ENCODE measurements at regions not wholly inside any gene's neighbourhood (a gene's known extent, or its start where the extent isn't known, plus 50 kb on each side); places are given as distances from the start of the nearest gene placed in this dataset.

DNA sequence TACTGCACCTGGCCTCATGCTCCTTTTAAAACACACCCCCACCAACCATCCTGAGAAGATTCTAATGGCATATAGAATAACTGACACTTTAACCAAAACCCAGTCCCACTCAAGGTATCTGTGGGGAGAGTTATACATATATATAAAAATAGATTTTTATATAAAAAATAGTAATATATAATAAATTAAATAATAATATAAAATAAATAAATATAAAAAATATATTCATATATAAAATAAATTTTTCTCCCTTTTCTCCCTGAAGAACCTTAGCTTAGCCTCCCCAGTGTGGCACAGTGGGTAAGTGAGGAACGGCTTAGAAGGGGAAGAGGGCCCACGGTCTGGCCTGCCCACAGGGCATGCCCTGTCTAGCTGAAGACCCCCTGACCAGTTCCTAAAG, 51.1 kb upstream of the SSBP2 start:
- Histone ChIP-seq H3K4me3 (ENCODE audit: control insufficient read depth in 2 of 3, extremely low read depth in 1 of 3, insufficient read depth in 2 of 3, low read depth in 1 of 3, low read length in 3 of 3) (no peak overlapping the region), H2AFZ (ENCODE audit: control insufficient read depth, low read length) (no peak overlapping the region), H3K9ac (ENCODE audit: control insufficient read depth, extremely low read depth, insufficient read depth, low read length) (no peak overlapping the region), H3K27me3 (ENCODE audit: control insufficient read depth, extremely low read depth, insufficient read depth, low read length) (no peaks in the 10 kb centered on the region), H3K27ac (ENCODE audit: control insufficient read depth, insufficient read depth, low read length) (no peak overlapping the region), H3K9me1 (ENCODE audit: control insufficient read depth, extremely low read depth, insufficient read depth, low read length) (no peaks in the 10 kb centered on the region), H3K9me3 (ENCODE audit: control insufficient read depth, low read depth, low read length) (no peaks in the 10 kb centered on the region), H3K36me3 (ENCODE audit: control insufficient read depth in 2 of 2, extremely low read depth in 1 of 2, insufficient read depth in 2 of 2, low read length in 2 of 2) (no peaks in the 10 kb centered on the region), H3K79me2 (ENCODE audit: control insufficient read depth, insufficient read depth, low read length) (no peaks in the 10 kb centered on the region), H3K4me2 (ENCODE audit: control insufficient read depth, extremely low read depth, insufficient read depth, low read depth, low read length) (no peak overlapping the region), H3K4me1 (ENCODE audit: control insufficient read depth, extremely low read depth, insufficient read depth, low read length) (peaks cover 7% of the 10 kb centered on the region), H4K20me1 (ENCODE audit: control insufficient read depth, extremely low read depth, insufficient read depth, low read length) (no peaks in the 10 kb centered on the region)
- no peak for FAIRE-seq
- no peak for DNase-seq (ENCODE audit: low read depth, low spot score)
- TF ChIP-seq, protein P1, sequence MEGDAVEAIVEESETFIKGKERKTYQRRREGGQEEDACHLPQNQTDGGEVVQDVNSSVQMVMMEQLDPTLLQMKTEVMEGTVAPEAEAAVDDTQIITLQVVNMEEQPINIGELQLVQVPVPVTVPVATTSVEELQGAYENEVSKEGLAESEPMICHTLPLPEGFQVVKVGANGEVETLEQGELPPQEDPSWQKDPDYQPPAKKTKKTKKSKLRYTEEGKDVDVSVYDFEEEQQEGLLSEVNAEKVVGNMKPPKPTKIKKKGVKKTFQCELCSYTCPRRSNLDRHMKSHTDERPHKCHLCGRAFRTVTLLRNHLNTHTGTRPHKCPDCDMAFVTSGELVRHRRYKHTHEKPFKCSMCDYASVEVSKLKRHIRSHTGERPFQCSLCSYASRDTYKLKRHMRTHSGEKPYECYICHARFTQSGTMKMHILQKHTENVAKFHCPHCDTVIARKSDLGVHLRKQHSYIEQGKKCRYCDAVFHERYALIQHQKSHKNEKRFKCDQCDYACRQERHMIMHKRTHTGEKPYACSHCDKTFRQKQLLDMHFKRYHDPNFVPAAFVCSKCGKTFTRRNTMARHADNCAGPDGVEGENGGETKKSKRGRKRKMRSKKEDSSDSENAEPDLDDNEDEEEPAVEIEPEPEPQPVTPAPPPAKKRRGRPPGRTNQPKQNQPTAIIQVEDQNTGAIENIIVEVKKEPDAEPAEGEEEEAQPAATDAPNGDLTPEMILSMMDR (optimal IDR thresholded peaks at IDR 0.05 in 1 of 3, IDR thresholded peaks at IDR 0.05 in 1 of 3, conservative IDR thresholded peaks at IDR 0.05 in 1 of 3; ENCODE audit: extremely low read depth in 1 of 3, insufficient read depth in 2 of 3, low read length in 3 of 3): no peak
- no peak for TF ChIP-seq EZH2 (IDR thresholded peaks at IDR 0.05; ENCODE audit: low read length)
- dilution Hi-C loops (cut with MboI; ENCODE audit: extremely low pct_ligation_motif_present, low sequenced_read_pairs): no loop called here

DNA sequence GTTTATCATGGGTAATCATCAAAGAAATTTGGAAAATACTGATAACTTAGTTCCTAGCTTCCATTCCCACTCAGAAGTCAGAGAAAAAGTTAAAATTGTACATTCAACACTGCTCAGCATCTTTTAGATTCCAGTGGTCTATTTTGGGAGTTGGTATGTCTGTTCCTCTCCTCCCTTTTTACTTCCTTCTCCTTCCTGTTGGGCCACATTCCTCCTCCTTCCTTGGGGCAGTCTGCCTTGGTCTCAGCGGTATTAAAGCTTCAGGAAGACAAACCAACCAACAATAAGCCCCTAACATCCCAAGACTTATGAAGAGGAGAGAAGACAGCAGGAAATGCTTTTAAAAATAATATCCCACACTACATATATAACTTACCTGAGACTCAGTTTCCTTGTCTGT, 49.9 kb upstream of the SSBP2 start:
- H3K9me1 ChIP-seq (ENCODE audit: control insufficient read depth, extremely low read depth, insufficient read depth, low read length): no peaks in the 10 kb centered on the region
- no peak for DNase-seq (ENCODE audit: low read depth, low spot score)
- H3K4me3 ChIP-seq (ENCODE audit: control insufficient read depth in 2 of 3, extremely low read depth in 1 of 3, insufficient read depth in 2 of 3, low read depth in 1 of 3, low read length in 3 of 3): no peak overlapping the region
- H3K4me2 ChIP-seq (ENCODE audit: control insufficient read depth, extremely low read depth, insufficient read depth, low read depth, low read length): peak overlapping the region; percentile 31
- H2AFZ ChIP-seq (ENCODE audit: control insufficient read depth, low read length): peak overlapping the region; percentile 62
- no peaks in the 10 kb centered on the region for H3K9me3 ChIP-seq (ENCODE audit: control insufficient read depth, low read depth, low read length)
- dilution Hi-C loops (cut with MboI; ENCODE audit: extremely low pct_ligation_motif_present, low sequenced_read_pairs): no loop called here
- no peaks in the 10 kb centered on the region for H3K36me3 ChIP-seq (ENCODE audit: control insufficient read depth in 2 of 2, extremely low read depth in 1 of 2, insufficient read depth in 2 of 2, low read length in 2 of 2)
- TF ChIP-seq, protein P1 (optimal IDR thresholded peaks at IDR 0.05 in 1 of 3, IDR thresholded peaks at IDR 0.05 in 1 of 3, conservative IDR thresholded peaks at IDR 0.05 in 1 of 3; ENCODE audit: extremely low read depth in 1 of 3, insufficient read depth in 2 of 3, low read length in 3 of 3): no peak
- no peak for TF ChIP-seq EZH2 (IDR thresholded peaks at IDR 0.05; ENCODE audit: low read length)
- H3K9ac ChIP-seq (ENCODE audit: control insufficient read depth, extremely low read depth, insufficient read depth, low read length): no peak overlapping the region
- no peak overlapping the region for H3K27ac ChIP-seq (ENCODE audit: control insufficient read depth, insufficient read depth, low read length)
- no peaks in the 10 kb centered on the region for H3K79me2 ChIP-seq (ENCODE audit: control insufficient read depth, insufficient read depth, low read length)
- H4K20me1 ChIP-seq (ENCODE audit: control insufficient read depth, extremely low read depth, insufficient read depth, low read length): no peaks in the 10 kb centered on the region
- FAIRE-seq: peak; percentile 9
- H3K27me3 ChIP-seq (ENCODE audit: control insufficient read depth, extremely low read depth, insufficient read depth, low read length): no peaks in the 10 kb centered on the region
- peaks cover 7% of the 10 kb centered on the region for H3K4me1 ChIP-seq (ENCODE audit: control insufficient read depth, extremely low read depth, insufficient read depth, low read length)

Small RNAs in the stretch of these regions (small RNA-seq; reads per million reads assigned to genes)
- gene SEM1P1 (ENCODE audit: insufficient read length in 3 of 3, low read depth in 3 of 3, low replicate concordance in 1 of 3): 0 reads per million in 3 experiments
